ENCODE measurements at regions not wholly inside any gene's neighbourhood (a gene's known extent, or its start where the extent isn't known, plus 50 kb on each side); places are given as distances from the start of the nearest gene placed in this dataset.

- no peak for ATAC-seq
- H4K20me1 ChIP-seq (ENCODE audit: insufficient read depth): no peaks in the 10 kb centered on the region
- H3K4me1 ChIP-seq (ENCODE audit: control insufficient read depth in 1 of 2, insufficient read depth in 2 of 2, low read length in 2 of 2): peaks cover 2 to 16% of the 10 kb centered on the region in 2 experiments; a peak in 2 of 4 replicates
- DNase-seq (ENCODE audit: low read depth, low spot score): no peak
- BruUV-seq (replicated peaks): no TSS peak
- CTCF ChIA-PET: no interaction called here
- no peak overlapping the region for H3K9ac ChIP-seq (ENCODE audit: low read length)
- H2AFZ ChIP-seq (ENCODE audit: low read depth, low read length, poor library complexity, severe bottlenecking): no peak overlapping the region
- H3K4me3 ChIP-seq (replicated peaks in 1 of 2; ENCODE audit: low read depth in 1 of 2, low read length in 2 of 2): no peak overlapping the region
- intact Hi-C loops (cut with micrococcal nuclease): no loop called here
- no peak overlapping the region for H3K27ac ChIP-seq (ENCODE audit: low read depth, low read length)
- peaks cover 0 to 3% of the 10 kb centered on the region in 2 experiments; a peak in 1 of 4 replicates for H3K36me3 ChIP-seq (ENCODE audit: control insufficient read depth in 1 of 2, insufficient read depth in 2 of 2, low read length in 2 of 2)
- no peak overlapping the region for H3K4me2 ChIP-seq (ENCODE audit: low read length)
- peaks cover 5 to 9% of the 10 kb centered on the region in 2 experiments; a peak in 3 of 4 replicates for H3K9me3 ChIP-seq (ENCODE audit: control insufficient read depth in 1 of 2, insufficient read depth in 1 of 2, low read depth in 1 of 2, low read length in 2 of 2)
- no peaks in the 10 kb centered on the region for H3K27me3 ChIP-seq (ENCODE audit: insufficient read depth, low read length)
- POLR2A ChIA-PET: no interaction called here
- no peak for TF ChIP-seq ELF1 (IDR thresholded peaks at IDR 0.05; ENCODE audit: borderline replicate concordance, low read depth)
- TF ChIP-seq ZBTB33 (IDR thresholded peaks at IDR 0.05; ENCODE audit: extremely low read depth, insufficient replicate concordance, low read length): no peak
- TF ChIP-seq EGR1 (IDR thresholded peaks at IDR 0.05; ENCODE audit: low read depth): no peak
- TF ChIP-seq TCF7L2 (IDR thresholded peaks at IDR 0.05; ENCODE audit: borderline replicate concordance, extremely low read depth, insufficient read depth, insufficient read length): no peak
- TF ChIP-seq CBX3 (IDR thresholded peaks at IDR 0.05; ENCODE audit: low read depth): no peak
- TF ChIP-seq JUND (IDR thresholded peaks at IDR 0.05): no peak
- TF ChIP-seq, protein P1, sequence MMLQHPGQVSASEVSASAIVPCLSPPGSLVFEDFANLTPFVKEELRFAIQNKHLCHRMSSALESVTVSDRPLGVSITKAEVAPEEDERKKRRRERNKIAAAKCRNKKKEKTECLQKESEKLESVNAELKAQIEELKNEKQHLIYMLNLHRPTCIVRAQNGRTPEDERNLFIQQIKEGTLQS (IDR thresholded peaks at IDR 0.05): no peak
- TF ChIP-seq YY1 (IDR thresholded peaks at IDR 0.05; ENCODE audit: extremely low read depth, insufficient replicate concordance, low read depth, low read length): no peak
- no peak for TF ChIP-seq RAD21 (IDR thresholded peaks at IDR 0.05; ENCODE audit: low read depth)
- TF ChIP-seq FOSL1 (IDR thresholded peaks at IDR 0.05; ENCODE audit: low read depth): no peak
- no peak for TF ChIP-seq SRF (IDR thresholded peaks at IDR 0.05; ENCODE audit: low read depth)
- no peak for TF ChIP-seq CEBPB (IDR thresholded peaks at IDR 0.05; ENCODE audit: low read depth)
- TF ChIP-seq SIN3A (IDR thresholded peaks at IDR 0.05; ENCODE audit: low read depth): no peak
- TF ChIP-seq EZH2phosphoT487 (IDR thresholded peaks at IDR 0.05; ENCODE audit: borderline replicate concordance): no peak
- no peak for TF ChIP-seq ZNF274 (IDR thresholded peaks at IDR 0.05; ENCODE audit: low read depth, low read length)
- TF ChIP-seq, protein P2, sequence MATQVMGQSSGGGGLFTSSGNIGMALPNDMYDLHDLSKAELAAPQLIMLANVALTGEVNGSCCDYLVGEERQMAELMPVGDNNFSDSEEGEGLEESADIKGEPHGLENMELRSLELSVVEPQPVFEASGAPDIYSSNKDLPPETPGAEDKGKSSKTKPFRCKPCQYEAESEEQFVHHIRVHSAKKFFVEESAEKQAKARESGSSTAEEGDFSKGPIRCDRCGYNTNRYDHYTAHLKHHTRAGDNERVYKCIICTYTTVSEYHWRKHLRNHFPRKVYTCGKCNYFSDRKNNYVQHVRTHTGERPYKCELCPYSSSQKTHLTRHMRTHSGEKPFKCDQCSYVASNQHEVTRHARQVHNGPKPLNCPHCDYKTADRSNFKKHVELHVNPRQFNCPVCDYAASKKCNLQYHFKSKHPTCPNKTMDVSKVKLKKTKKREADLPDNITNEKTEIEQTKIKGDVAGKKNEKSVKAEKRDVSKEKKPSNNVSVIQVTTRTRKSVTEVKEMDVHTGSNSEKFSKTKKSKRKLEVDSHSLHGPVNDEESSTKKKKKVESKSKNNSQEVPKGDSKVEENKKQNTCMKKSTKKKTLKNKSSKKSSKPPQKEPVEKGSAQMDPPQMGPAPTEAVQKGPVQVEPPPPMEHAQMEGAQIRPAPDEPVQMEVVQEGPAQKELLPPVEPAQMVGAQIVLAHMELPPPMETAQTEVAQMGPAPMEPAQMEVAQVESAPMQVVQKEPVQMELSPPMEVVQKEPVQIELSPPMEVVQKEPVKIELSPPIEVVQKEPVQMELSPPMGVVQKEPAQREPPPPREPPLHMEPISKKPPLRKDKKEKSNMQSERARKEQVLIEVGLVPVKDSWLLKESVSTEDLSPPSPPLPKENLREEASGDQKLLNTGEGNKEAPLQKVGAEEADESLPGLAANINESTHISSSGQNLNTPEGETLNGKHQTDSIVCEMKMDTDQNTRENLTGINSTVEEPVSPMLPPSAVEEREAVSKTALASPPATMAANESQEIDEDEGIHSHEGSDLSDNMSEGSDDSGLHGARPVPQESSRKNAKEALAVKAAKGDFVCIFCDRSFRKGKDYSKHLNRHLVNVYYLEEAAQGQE (IDR thresholded peaks at IDR 0.05; ENCODE audit: low read depth): no peak
- no peak for TF ChIP-seq POLR2A (IDR thresholded peaks at IDR 0.05; ENCODE audit: borderline replicate concordance, extremely low read depth, insufficient read depth, insufficient read length)
- no peaks in the 10 kb centered on the region for H3K9me2 ChIP-seq (ENCODE audit: insufficient read depth)
- RAD21 ChIA-PET (ENCODE audit: low non-redundant PET in 1 of 2, low total read pairs in 2 of 2, uncharacterized antibody in 2 of 2, unreplicated experiment in 2 of 2): no interaction called here
- H3K79me2 ChIP-seq (ENCODE audit: insufficient read depth, low read length): peaks cover 57% of the 10 kb centered on the region
Measured at GRCh38 chr1:77614037-77614436, 68.4 kb downstream of the ZZZ3 start.

Data from HCT116 (cell line).